ENCODE measurements at regions not wholly inside any gene's neighbourhood (a gene's known extent, or its start where the extent isn't known, plus 50 kb on each side); places are given as distances from the start of the nearest gene placed in this dataset.

GRCh38 chr12:25793196-25793595 is 165.3 kb upstream of the RASSF8 start:
- H3K36me3 ChIP-seq: no peaks in the 10 kb centered on the region
- no peak for DNase-seq (ENCODE audit: extremely low spot score in 2 of 2)
- H3K4me1 ChIP-seq: peaks cover 11% of the 10 kb centered on the region
- H3K27me3 ChIP-seq: no peaks in the 10 kb centered on the region
- H3K4me3 ChIP-seq: no peak overlapping the region
- TF ChIP-seq POLR2A (IDR thresholded peaks at IDR 0.05) (no peak), CTCF (IDR thresholded peaks at IDR 0.05) (no peak), POLR2AphosphoS5 (IDR thresholded peaks at IDR 0.05; ENCODE audit: insufficient read depth in 1 of 2, low read depth in 1 of 2) (no peak)
- intact Hi-C loops (cut with DNase I): no loop called here
- H3K9me3 ChIP-seq: no peaks in the 10 kb centered on the region
- no peak overlapping the region for H3K27ac ChIP-seq

GRCh38 chr12:25794571-25794970 is 163.9 kb upstream of the RASSF8 start:
- no peak overlapping the region for H3K27ac ChIP-seq
- no peak for DNase-seq (ENCODE audit: extremely low spot score in 2 of 2)
- H3K4me3 ChIP-seq: no peak overlapping the region
- H3K36me3 ChIP-seq: no peaks in the 10 kb centered on the region
- no peaks in the 10 kb centered on the region for H3K9me3 ChIP-seq
- H3K27me3 ChIP-seq: no peaks in the 10 kb centered on the region
- intact Hi-C loops (cut with DNase I): no loop called here
- TF ChIP-seq POLR2A (IDR thresholded peaks at IDR 0.05): no peak
- no peak for TF ChIP-seq CTCF (IDR thresholded peaks at IDR 0.05)
- TF ChIP-seq POLR2AphosphoS5 (IDR thresholded peaks at IDR 0.05; ENCODE audit: insufficient read depth in 1 of 2, low read depth in 1 of 2): no peak
- H3K4me1 ChIP-seq: peaks cover 3% of the 10 kb centered on the region

GRCh38 chr12:25796523-25797000 is 161.9 kb upstream of the RASSF8 start:
- no peaks in the 10 kb centered on the region for H3K4me1 ChIP-seq
- H3K27me3 ChIP-seq: no peaks in the 10 kb centered on the region
- H3K9me3 ChIP-seq: no peaks in the 10 kb centered on the region
- no peaks in the 10 kb centered on the region for H3K36me3 ChIP-seq
- H3K4me3 ChIP-seq: no peak overlapping the region
- no peak overlapping the region for H3K27ac ChIP-seq
- intact Hi-C loops (cut with DNase I): no loop called here
- TF ChIP-seq POLR2AphosphoS5 (IDR thresholded peaks at IDR 0.05; ENCODE audit: insufficient read depth in 1 of 2, low read depth in 1 of 2): no peak
- TF ChIP-seq POLR2A (IDR thresholded peaks at IDR 0.05): no peak
- no peak for TF ChIP-seq CTCF (IDR thresholded peaks at IDR 0.05)
- DNase-seq (ENCODE audit: extremely low spot score in 2 of 2): no peak

GRCh38 chr12:25797386-25797785 is 161.1 kb upstream of the RASSF8 start:
- intact Hi-C loops (cut with DNase I): no loop called here
- Histone ChIP-seq H3K36me3 (no peaks in the 10 kb centered on the region), H3K4me3 (no peak overlapping the region), H3K27me3 (no peaks in the 10 kb centered on the region), H3K27ac (no peak overlapping the region), H3K4me1 (no peaks in the 10 kb centered on the region), H3K9me3 (no peaks in the 10 kb centered on the region)
- DNase-seq (ENCODE audit: extremely low spot score in 2 of 2): no peak
- no peak for TF ChIP-seq CTCF (IDR thresholded peaks at IDR 0.05)
- no peak for TF ChIP-seq POLR2AphosphoS5 (IDR thresholded peaks at IDR 0.05; ENCODE audit: insufficient read depth in 1 of 2, low read depth in 1 of 2)
- no peak for TF ChIP-seq POLR2A (IDR thresholded peaks at IDR 0.05)

- TF ChIP-seq POLR2AphosphoS5 (IDR thresholded peaks at IDR 0.05; ENCODE audit: insufficient read depth in 1 of 2, low read depth in 1 of 2) (no peak), CTCF (IDR thresholded peaks at IDR 0.05) (no peak), POLR2A (IDR thresholded peaks at IDR 0.05) (no peak)
- no peak overlapping the region for H3K27ac ChIP-seq
- H3K27me3 ChIP-seq: no peaks in the 10 kb centered on the region
- no peak overlapping the region for H3K4me3 ChIP-seq
- intact Hi-C loops (cut with DNase I): no loop called here
- no peaks in the 10 kb centered on the region for H3K36me3 ChIP-seq
- no peak for DNase-seq (ENCODE audit: extremely low spot score in 2 of 2)
- no peaks in the 10 kb centered on the region for H3K9me3 ChIP-seq
- H3K4me1 ChIP-seq: no peaks in the 10 kb centered on the region
These were observed 160.5 kb upstream of the RASSF8 start for GRCh38 chr12:25797949-25798348.
